HEK293 (cell line): ENCODE measurements at regions not wholly inside any gene's neighbourhood (a gene's known extent, or its start where the extent isn't known, plus 50 kb on each side); places are given as distances from the start of the nearest gene placed in this dataset.

Source experiments
- BCL6B ChIP-seq: fragments of 450-650 bp; formaldehyde crosslinking; IDR thresholded peaks from 2 replicates; pipeline ENCODE4 v1.5.1; 2017; ENCODE audit warnings: missing biosample characterization, missing genetic modification characterization
- CTCF ChIP-seq: fragments of 450-650 bp; formaldehyde crosslinking; IDR thresholded peaks from 2 replicates; pipeline ENCODE4 v1.5.1; 2016; ENCODE audit warnings: missing biosample characterization, missing genetic modification characterization
- PATZ1 ChIP-seq: fragments of 450-650 bp; formaldehyde crosslinking; IDR thresholded peaks from 2 replicates; pipeline ENCODE4 v1.5.1; 2016; ENCODE audit warnings: missing biosample characterization, missing genetic modification characterization
- PBX3 ChIP-seq: sonication (generic); formaldehyde crosslinking; IDR thresholded peaks from 2 replicates; pipeline ENCODE4 v1.8.1; 2022; ENCODE audit warnings: mild to moderate bottlenecking, moderate library complexity, missing genetic modification reagents
- REST ChIP-seq: fragments of 450-650 bp; formaldehyde crosslinking; IDR thresholded peaks from 2 replicates; pipeline ENCODE4 v1.5.1; 2016; ENCODE audit warnings: missing biosample characterization, missing genetic modification characterization
- ZEB2 ChIP-seq: fragments of 450-650 bp; formaldehyde crosslinking; IDR thresholded peaks from 2 replicates; pipeline ENCODE4 v1.5.1; 2016; ENCODE audit warnings: missing biosample characterization, missing genetic modification characterization
- ZNF175 ChIP-seq: fragments of 450-650 bp; formaldehyde crosslinking; IDR thresholded peaks from 2 replicates; pipeline ENCODE4 v1.5.1; 2016; ENCODE audit warnings: missing biosample characterization, missing genetic modification characterization
- ZNF530 ChIP-seq: fragments of 450-650 bp; formaldehyde crosslinking; IDR thresholded peaks from 2 replicates; pipeline ENCODE4 v1.5.1; 2016; ENCODE audit warnings: low read depth, missing biosample characterization, missing genetic modification characterization
- ZNF549 ChIP-seq: fragments of 450-650 bp; IDR thresholded peaks from 2 replicates; pipeline ENCODE4 v1.5.1; 2018; ENCODE audit warnings: missing biosample characterization, missing genetic modification characterization, mild to moderate bottlenecking, inconsistent platforms, moderate library complexity
- ZNF76 ChIP-seq: fragments of 450-650 bp; formaldehyde crosslinking; IDR thresholded peaks from 2 replicates; pipeline ENCODE4; 2016; ENCODE audit warnings: low read depth, missing biosample characterization, missing genetic modification characterization, borderline replicate concordance
- ZNF830 ChIP-seq: fragments of 450-650 bp; IDR thresholded peaks from 2 replicates; pipeline ENCODE4 v1.5.0; 2018; ENCODE audit warnings: missing biosample characterization, missing genetic modification characterization, low read depth, mild to moderate bottlenecking, moderate library complexity

- TF ChIP-seq CTCF (tag by site-specific recombination) (no peak), PBX3 (CRISPR knock-in tag) (no peak), BCL6B (tag by site-specific recombination) (no peak), ZEB2 (tag by site-specific recombination) (no peak), ZNF530 (tag by site-specific recombination) (no peak), PATZ1 (no peak), REST (no peak), ZNF76 (no peak), ZNF175 (tag by site-specific recombination) (no peak), ZNF549 (tag by site-specific recombination) (no peak), ZNF830 (tag by site-specific recombination) (no peak)
Observed at GRCh38 chr14:53603994-53604393, 352.6 kb downstream of the BMP4 start.
